NOMO-1 treated with DMSO at 0.1 percent for 48 hours (cell line): ENCODE measurements at regions not wholly inside any gene's neighbourhood (a gene's known extent, or its start where the extent isn't known, plus 50 kb on each side); places are given as distances from the start of the nearest gene placed in this dataset.
A peak's percentile ranks its signal among the peaks of the same experiment; 100 is the strongest.

ENCODE experiments used
- DNase-seq: peaks from one replicate; lab custom pipeline; 2025; ENCODE audit not compliant: unreplicated experiment; lab: John Stamatoyannopoulos, UW

- DNase-seq, result no peak
Observed at GRCh38 chr6:165229216-165229615, 80.2 kb downstream of the C6orf118 start.

GRCh38 chr6:165227644-165228329 is 81.6 kb downstream of the C6orf118 start:
- DNase-seq, result peak; percentile 10

- no peak for DNase-seq
Observed at GRCh38 chr6:165223736-165224135, 85.7 kb downstream of the C6orf118 start.

GRCh38 chr6:165223101-165223500 is 86.3 kb downstream of the C6orf118 start:
- DNase-seq, result no peak

GRCh38 chr6:165222315-165223025 is 86.9 kb downstream of the C6orf118 start:
- no peak for DNase-seq

- DNase-seq, result no peak
Observed at GRCh38 chr6:165220045-165220444, 89.4 kb downstream of the C6orf118 start.

- no peak for DNase-seq
Observed at GRCh38 chr6:165219629-165220028, 89.8 kb downstream of the C6orf118 start.

- no peak for DNase-seq
Observed at GRCh38 chr6:165218829-165219228, 90.6 kb downstream of the C6orf118 start.

GRCh38 chr6:165206798-165207197 is 102.6 kb downstream of the C6orf118 start:
- DNase-seq, result no peak

GRCh38 chr6:165205632-165206031 is 103.8 kb downstream of the C6orf118 start:
- no peak for DNase-seq

- no peak for DNase-seq
Observed at GRCh38 chr6:165204807-165205545, 104.4 kb downstream of the C6orf118 start.

- DNase-seq, result no peak
Observed at GRCh38 chr6:165200178-165200577, 109.2 kb downstream of the C6orf118 start.

- DNase-seq, result no peak
Observed at GRCh38 chr6:165191461-165191860, 117.9 kb downstream of the C6orf118 start.

- no peak for DNase-seq
Observed at GRCh38 chr6:165186441-165187205, 122.8 kb downstream of the C6orf118 start.

- no peak for DNase-seq
Observed at GRCh38 chr6:165186041-165186440, 123.4 kb downstream of the C6orf118 start.

- DNase-seq, result no peak
Observed at GRCh38 chr6:165184192-165184979, 125.0 kb downstream of the C6orf118 start.

GRCh38 chr6:165183496-165184140 is 125.8 kb downstream of the C6orf118 start:
- no peak for DNase-seq

GRCh38 chr6:165183071-165183470 is 126.3 kb downstream of the C6orf118 start:
- no peak for DNase-seq

GRCh38 chr6:165181951-165182414 is 127.4 kb downstream of the C6orf118 start:
- DNase-seq, result no peak

- no peak for DNase-seq
Observed at GRCh38 chr6:165178056-165178455, 131.3 kb downstream of the C6orf118 start.
